CD14-positive monocyte (primary cell): ENCODE measurements at regions not wholly inside any gene's neighbourhood (a gene's known extent, or its start where the extent isn't known, plus 50 kb on each side); places are given as distances from the start of the nearest gene placed in this dataset.

Experiments used
- DNase-seq, 3 donors: peaks; one replicate each; pipeline ENCODE4 v3.0.0-alpha.2; 2011 to 2022
- H2AFZ ChIP-seq: 2 replicates; pipeline ENCODE4 v1.6.0; 2012; ENCODE audit warnings: mild to moderate bottlenecking, low read depth, low read length, inconsistent platforms; ENCODE audit not compliant: insufficient read depth, poor library complexity, severe bottlenecking
- H3K27ac ChIP-seq, 2 donors: 1 replicate in 1 of 2; 2 replicates in 1 of 2; pipeline ENCODE4 v1.5.1; 2012 to 2013; ENCODE audit warnings: low read length in 2 of 2, control low read depth in 1 of 2, inconsistent platforms in 1 of 2, low read depth in 1 of 2, mild to moderate bottlenecking in 1 of 2
- H3K27me3 ChIP-seq, 2 donors: one replicate each; pipeline versions ENCODE4 v1.6.0 to v1.6.1; 2011 to 2013; ENCODE audit warnings: low read length in 2 of 2; ENCODE audit not compliant: control insufficient read depth in 2 of 2, insufficient read depth in 2 of 2
- H3K36me3 ChIP-seq, 2 donors: replicated peaks in 1 of 2; 1 replicate in 1 of 2; 2 replicates in 1 of 2; pipeline versions ENCODE4 v1.5.1 to v1.6.1; 2012 to 2013; ENCODE audit warnings: low read length in 2 of 2, control low read depth in 1 of 2, inconsistent platforms in 1 of 2, mild to moderate bottlenecking in 1 of 2; ENCODE audit not compliant: insufficient read depth in 2 of 2, control insufficient read depth in 1 of 2
- H3K4me1 ChIP-seq, 2 donors: 1 replicate in 1 of 2; 2 replicates in 1 of 2; pipeline versions ENCODE4 v1.5.1 to v1.6.1; 2012 to 2013; ENCODE audit warnings: low read length in 2 of 2, control low read depth in 1 of 2, inconsistent platforms in 1 of 2, mild to moderate bottlenecking in 1 of 2, moderate library complexity in 1 of 2; ENCODE audit not compliant: insufficient read depth in 2 of 2, control insufficient read depth in 1 of 2
- H3K4me2 ChIP-seq: replicated peaks from 2 replicates; pipeline ENCODE3; 2012; ENCODE audit warnings: low read length, moderate library complexity, mild to moderate bottlenecking; ENCODE audit not compliant: poor library complexity, severe bottlenecking; ENCODE audit errors: extremely low read depth
- H3K4me3 ChIP-seq, 3 experiments: fragments of 200-600 bp in 1 of 3; sonication (generic) in 1 of 3; replicated peaks in 1 of 3; 1 replicate in 2 of 3; 2 replicates in 1 of 3; pipeline ENCODE4 v1.5.1; 2011 to 2013; ENCODE audit warnings: low read length in 3 of 3, mild to moderate bottlenecking in 3 of 3, control low read depth in 2 of 3, low read depth in 2 of 3, inconsistent platforms in 1 of 3, moderate library complexity in 1 of 3
- H3K79me2 ChIP-seq: 2 replicates; pipeline ENCODE4 v1.6.0; 2012; ENCODE audit warnings: mild to moderate bottlenecking, control low read depth, inconsistent platforms, low read length, moderate library complexity; ENCODE audit not compliant: insufficient read depth
- H3K9ac ChIP-seq: 2 replicates; pipeline ENCODE4 v1.6.0; 2017; ENCODE audit warnings: low read length, mild to moderate bottlenecking; ENCODE audit not compliant: insufficient read depth, poor library complexity, severe bottlenecking
- H3K9me3 ChIP-seq, 2 donors: replicated peaks in 1 of 2; 1 replicate in 1 of 2; 2 replicates in 1 of 2; pipeline versions ENCODE4 v1.5.1 to v1.6.1; 2012 to 2013; ENCODE audit warnings: low read length in 2 of 2, control low read depth in 1 of 2; ENCODE audit not compliant: control insufficient read depth in 1 of 2, insufficient read depth in 1 of 2
- H4K20me1 ChIP-seq: 2 replicates; pipeline ENCODE4 v1.6.0; 2012; ENCODE audit warnings: mild to moderate bottlenecking, low read length, control low read depth, moderate library complexity; ENCODE audit not compliant: insufficient read depth
- H3K27ac Mint-ChIP-seq, 7 donors: one replicate each; pipeline ENCODE4 v1.8.0; 2020; ENCODE audit warnings: mild to moderate bottlenecking in 7 of 7, mixed read lengths in 7 of 7, moderate library complexity in 6 of 7, inconsistent platforms in 2 of 7
- H3K27me3 Mint-ChIP-seq, 3 donors: one replicate each; pipeline ENCODE4 v1.8.0; 2021 to 2022; ENCODE audit warnings: low read depth in 3 of 3, mild to moderate bottlenecking in 3 of 3, mixed read lengths in 3 of 3, moderate library complexity in 3 of 3, inconsistent platforms in 1 of 3
- H3K36me3 Mint-ChIP-seq, 2 donors: one replicate each; pipeline ENCODE4 v1.8.0; 2020; ENCODE audit warnings: mixed read lengths in 2 of 2, inconsistent platforms in 1 of 2, mild to moderate bottlenecking in 1 of 2
- H3K4me1 Mint-ChIP-seq: one replicate; pipeline ENCODE4 v1.8.0; 2020; ENCODE audit warnings: mild to moderate bottlenecking, mixed read lengths
- H3K4me3 Mint-ChIP-seq, 2 donors: one replicate each; pipeline ENCODE4 v1.8.0; 2020; ENCODE audit warnings: mild to moderate bottlenecking in 2 of 2, mixed read lengths in 2 of 2, moderate library complexity in 1 of 2
- H3K9me3 Mint-ChIP-seq, 7 donors: one replicate each; pipeline ENCODE4 v1.8.0; 2020 to 2022; ENCODE audit warnings: mixed read lengths in 7 of 7, mild to moderate bottlenecking in 6 of 7, moderate library complexity in 6 of 7, inconsistent platforms in 2 of 7
- WGBS: methylation state at CpG from one replicate; pipeline ENCODE4 v1.1.5; 2013; ENCODE audit warnings: missing lambda C conversion rate; ENCODE audit not compliant: insufficient coverage; 5-methylcytosine and 5-hydroxymethylcytosine counted together
- intact Hi-C, 2 donors: fragments of 100-400 bp; cut with micrococcal nuclease; formaldehyde crosslinking; loops; one replicate each; pipeline versions ENCODE4 v1.15.0 to v1.15.1; 2023
- TF ChIP-seq, protein P1 (sequence below): fragments of 200-600 bp; IDR thresholded peaks from one replicate; pipeline ENCODE4 v1.8.0; 2022; ENCODE audit warnings: antibody characterized with exemption, mild to moderate bottlenecking

DNA sequence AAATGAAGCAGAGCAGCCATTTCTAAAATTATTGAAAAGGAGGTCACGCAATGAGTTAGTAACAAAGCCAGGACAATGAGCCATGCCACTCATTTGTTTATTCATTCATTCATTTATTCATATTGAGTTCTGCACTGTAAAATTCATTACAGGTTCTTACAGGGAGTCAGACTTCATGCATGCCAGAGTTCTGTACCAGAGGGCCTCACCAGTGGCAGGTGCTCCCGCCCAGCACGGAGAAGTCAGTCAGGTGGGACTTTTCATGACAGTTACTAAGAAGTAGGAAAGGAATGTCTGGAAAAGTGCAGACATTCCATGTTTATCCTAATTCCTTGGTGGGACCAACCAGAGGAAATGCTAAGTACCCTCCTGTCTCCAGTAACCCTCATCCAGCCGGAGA lies 217.5 kb upstream of the BLID start:
- intact Hi-C loops = no loop called here
- no peaks in the 10 kb centered on the region for H3K27me3 ChIP-seq
- no peak overlapping the region for H2AFZ ChIP-seq
- no peak for DNase-seq
- no peaks in the 10 kb centered on the region for H3K36me3 ChIP-seq
- no peaks in the 10 kb centered on the region for H3K9me3 ChIP-seq
- Mint-ChIP-seq H3K27ac (peak overlapping the region in 1 of 7 donors; percentile 4), H3K36me3 (no peaks in the 10 kb centered on the region), H3K9me3 (no peaks in the 10 kb centered on the region), H3K4me1 (peaks cover 3% of the 10 kb centered on the region), H3K4me3 (no peak overlapping the region), H3K27me3 (peaks cover 0 to 3% (median 2%) of the 10 kb centered on the region in 3 donors)
- no peaks in the 10 kb centered on the region for H3K79me2 ChIP-seq
- H3K4me3 ChIP-seq = no peak overlapping the region
- peaks cover 5 to 9% of the 10 kb centered on the region in 2 donors for H3K4me1 ChIP-seq
- H3K27ac ChIP-seq = no peak overlapping the region
- TF ChIP-seq, protein P1, sequence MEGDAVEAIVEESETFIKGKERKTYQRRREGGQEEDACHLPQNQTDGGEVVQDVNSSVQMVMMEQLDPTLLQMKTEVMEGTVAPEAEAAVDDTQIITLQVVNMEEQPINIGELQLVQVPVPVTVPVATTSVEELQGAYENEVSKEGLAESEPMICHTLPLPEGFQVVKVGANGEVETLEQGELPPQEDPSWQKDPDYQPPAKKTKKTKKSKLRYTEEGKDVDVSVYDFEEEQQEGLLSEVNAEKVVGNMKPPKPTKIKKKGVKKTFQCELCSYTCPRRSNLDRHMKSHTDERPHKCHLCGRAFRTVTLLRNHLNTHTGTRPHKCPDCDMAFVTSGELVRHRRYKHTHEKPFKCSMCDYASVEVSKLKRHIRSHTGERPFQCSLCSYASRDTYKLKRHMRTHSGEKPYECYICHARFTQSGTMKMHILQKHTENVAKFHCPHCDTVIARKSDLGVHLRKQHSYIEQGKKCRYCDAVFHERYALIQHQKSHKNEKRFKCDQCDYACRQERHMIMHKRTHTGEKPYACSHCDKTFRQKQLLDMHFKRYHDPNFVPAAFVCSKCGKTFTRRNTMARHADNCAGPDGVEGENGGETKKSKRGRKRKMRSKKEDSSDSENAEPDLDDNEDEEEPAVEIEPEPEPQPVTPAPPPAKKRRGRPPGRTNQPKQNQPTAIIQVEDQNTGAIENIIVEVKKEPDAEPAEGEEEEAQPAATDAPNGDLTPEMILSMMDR = no peak
- H4K20me1 ChIP-seq = no peaks in the 10 kb centered on the region
- H3K4me2 ChIP-seq = no peak overlapping the region
- no peak overlapping the region for H3K9ac ChIP-seq
- 85% methylated on average over 2 of the region's 4 CpGs for WGBS

DNA sequence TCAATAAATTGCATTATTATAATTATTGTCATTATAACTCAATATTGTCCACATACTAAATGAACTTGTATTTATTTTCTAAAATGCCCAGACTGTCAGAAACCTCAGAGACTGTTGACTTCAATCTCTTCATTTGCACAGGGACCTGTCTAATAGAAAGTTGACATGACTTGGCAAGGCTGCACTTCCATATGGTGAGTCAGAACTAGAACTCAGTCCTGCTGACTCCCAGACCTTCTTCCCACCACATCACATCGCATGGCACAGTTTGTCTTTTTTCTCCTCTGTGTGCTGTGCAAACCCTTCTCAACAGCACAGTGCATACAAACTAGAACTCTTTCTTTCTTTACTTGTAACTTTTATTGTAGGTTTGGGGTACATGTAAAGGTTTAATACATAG lies 215.1 kb upstream of the BLID start:
- Histone ChIP-seq H3K27me3 (no peaks in the 10 kb centered on the region), H2AFZ (no peak overlapping the region), H3K79me2 (no peaks in the 10 kb centered on the region), H3K9me3 (no peaks in the 10 kb centered on the region), H3K4me2 (no peak overlapping the region), H3K4me1 (peaks cover 5 to 9% of the 10 kb centered on the region in 2 donors), H3K27ac (no peak overlapping the region), H3K4me3 (no peak overlapping the region), H4K20me1 (no peaks in the 10 kb centered on the region), H3K36me3 (no peaks in the 10 kb centered on the region), H3K9ac (no peak overlapping the region)
- H3K9me3 Mint-ChIP-seq = no peaks in the 10 kb centered on the region
- DNase-seq = no peak
- TF ChIP-seq, protein P1 = no peak
- no peaks in the 10 kb centered on the region for H3K36me3 Mint-ChIP-seq
- H3K4me1 Mint-ChIP-seq = no peaks in the 10 kb centered on the region
- intact Hi-C loops = no loop called here
- no peak overlapping the region for H3K27ac Mint-ChIP-seq
- H3K27me3 Mint-ChIP-seq = peaks cover 0 to 2% (median 2%) of the 10 kb centered on the region in 3 donors
- no CpG with 5 or more reads among the region's 1 CpG for WGBS
- H3K4me3 Mint-ChIP-seq = no peak overlapping the region
